HCT116 (cell line): ENCODE measurements at regions not wholly inside any gene's neighbourhood (a gene's known extent, or its start where the extent isn't known, plus 50 kb on each side); places are given as distances from the start of the nearest gene placed in this dataset.

Experiments
- EGR1 ChIP-seq: IDR thresholded peaks from 2 replicates; pipeline ENCODE4 v1.6.1; 2012; ENCODE audit warnings: low read depth
- ELF1 ChIP-seq: IDR thresholded peaks from 2 replicates; pipeline ENCODE4 v1.6.1; 2012; ENCODE audit warnings: low read depth, borderline replicate concordance
- EZH2 ChIP-seq: fragments of 200-600 bp; sonication (generic); IDR thresholded peaks from 2 replicates; pipeline ENCODE4 v1.6.1; 2017; ENCODE audit warnings: antibody characterized with exemption, mixed run types
- POLR2A ChIP-seq: IDR thresholded peaks from 2 replicates; pipeline ENCODE4 v1.7.0; 2011; ENCODE audit warnings: borderline replicate concordance; ENCODE audit not compliant: insufficient read depth, insufficient read length; ENCODE audit errors: extremely low read depth
- POLR2AphosphoS5 ChIP-seq: IDR thresholded peaks from 2 replicates; pipeline ENCODE4 v1.6.1; 2011; ENCODE audit warnings: mild to moderate bottlenecking, low read depth, low read length, moderate library complexity
- RAD21 ChIP-seq: IDR thresholded peaks from 2 replicates; pipeline ENCODE4 v1.6.1; 2012; ENCODE audit warnings: low read depth, mild to moderate bottlenecking
- SP1 ChIP-seq: IDR thresholded peaks from 2 replicates; pipeline ENCODE4 v1.6.1; 2012; ENCODE audit warnings: low read depth
- TCF7L2 ChIP-seq: IDR thresholded peaks from 2 replicates; pipeline ENCODE4 v1.7.0; 2011; ENCODE audit warnings: borderline replicate concordance, inconsistent platforms; ENCODE audit not compliant: insufficient read depth, insufficient read length; ENCODE audit errors: extremely low read depth
- YY1 ChIP-seq: IDR thresholded peaks from 2 replicates; pipeline ENCODE4 v1.6.1; 2011; ENCODE audit warnings: low read length, low read depth, moderate library complexity, mild to moderate bottlenecking; ENCODE audit not compliant: insufficient replicate concordance; ENCODE audit errors: extremely low read depth
- ZFX ChIP-seq: fragments of 450-650 bp; IDR thresholded peaks from 2 replicates; pipeline ENCODE4 v1.6.1; 2017
- TF ChIP-seq, protein P1 (sequence below), 3 experiments: fragments of 200-600 bp in 1 of 3; sonication (generic) in 1 of 3; IDR thresholded peaks in 2 of 3; conservative IDR thresholded peaks in 1 of 3; 2 replicates each; pipeline ENCODE4 v1.5.1; 2012 to 2017; ENCODE audit warnings: low read depth in 2 of 3, low read length in 2 of 3, antibody characterized with exemption in 1 of 3, borderline replicate concordance in 1 of 3, control low read depth in 1 of 3, mild to moderate bottlenecking in 1 of 3, mixed read lengths in 1 of 3, mixed run types in 1 of 3, moderate library complexity in 1 of 3; ENCODE audit not compliant: insufficient read depth in 1 of 3
- TF ChIP-seq, protein P2 (sequence below): IDR thresholded peaks from 2 replicates; pipeline ENCODE4 v1.6.1; 2012

GRCh38 chrX:87067795-87068369 lies 449.7 kb upstream of the KLHL4 start:
- TF ChIP-seq EZH2 (no peak), YY1 (no peak), EGR1 (no peak), POLR2AphosphoS5 (no peak), POLR2A (no peak), SP1 (no peak), ELF1 (no peak), TCF7L2 (no peak), RAD21 (no peak), ZFX (no peak)
- TF ChIP-seq, protein P1, sequence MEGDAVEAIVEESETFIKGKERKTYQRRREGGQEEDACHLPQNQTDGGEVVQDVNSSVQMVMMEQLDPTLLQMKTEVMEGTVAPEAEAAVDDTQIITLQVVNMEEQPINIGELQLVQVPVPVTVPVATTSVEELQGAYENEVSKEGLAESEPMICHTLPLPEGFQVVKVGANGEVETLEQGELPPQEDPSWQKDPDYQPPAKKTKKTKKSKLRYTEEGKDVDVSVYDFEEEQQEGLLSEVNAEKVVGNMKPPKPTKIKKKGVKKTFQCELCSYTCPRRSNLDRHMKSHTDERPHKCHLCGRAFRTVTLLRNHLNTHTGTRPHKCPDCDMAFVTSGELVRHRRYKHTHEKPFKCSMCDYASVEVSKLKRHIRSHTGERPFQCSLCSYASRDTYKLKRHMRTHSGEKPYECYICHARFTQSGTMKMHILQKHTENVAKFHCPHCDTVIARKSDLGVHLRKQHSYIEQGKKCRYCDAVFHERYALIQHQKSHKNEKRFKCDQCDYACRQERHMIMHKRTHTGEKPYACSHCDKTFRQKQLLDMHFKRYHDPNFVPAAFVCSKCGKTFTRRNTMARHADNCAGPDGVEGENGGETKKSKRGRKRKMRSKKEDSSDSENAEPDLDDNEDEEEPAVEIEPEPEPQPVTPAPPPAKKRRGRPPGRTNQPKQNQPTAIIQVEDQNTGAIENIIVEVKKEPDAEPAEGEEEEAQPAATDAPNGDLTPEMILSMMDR (IDR thresholded peaks at IDR 0.05 in 2 of 3, conservative IDR thresholded peaks at IDR 0.05 in 1 of 3; ENCODE audit: borderline replicate concordance in 1 of 3, insufficient read depth in 1 of 3, low read depth in 2 of 3, low read length in 2 of 3): no peak
- TF ChIP-seq, protein P2, sequence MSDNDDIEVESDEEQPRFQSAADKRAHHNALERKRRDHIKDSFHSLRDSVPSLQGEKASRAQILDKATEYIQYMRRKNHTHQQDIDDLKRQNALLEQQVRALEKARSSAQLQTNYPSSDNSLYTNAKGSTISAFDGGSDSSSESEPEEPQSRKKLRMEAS: no peak
